MCF 10A (cell line): ENCODE measurements at regions not wholly inside any gene's neighbourhood (a gene's known extent, or its start where the extent isn't known, plus 50 kb on each side); places are given as distances from the start of the nearest gene placed in this dataset.
A peak's percentile ranks its signal among the peaks of the same experiment; 100 is the strongest.

Experiments
- BruUV-seq: library from RNA; stranded (reverse); fragments of 400-500 nt; replicated peaks from 2 replicates; lab custom pipeline; 2021; lab: Mats Ljungman, UMichigan
- CTCF ChIA-PET: fragments of 300-600 bp; sonication (Branson Sonifier 250); formaldehyde crosslinking; extraction: SDS; loops from one replicate; lab custom pipeline; 2021; ENCODE audit warnings: antibody characterized with exemption, inconsistent platforms; lab: Yijun Ruan, JAX
- POLR2A ChIA-PET: fragments of 300-600, 350-650 bp; sonication (Branson Sonifier 250); formaldehyde crosslinking; extraction: SDS; loops from one replicate; lab custom pipeline; 2020; ENCODE audit warnings: antibody characterized with exemption, inconsistent platforms; lab: Yijun Ruan, JAX
- DNase-seq: peaks from one replicate; pipeline ENCODE4 v3.0.0-alpha.2; 2018; ENCODE audit not compliant: unreplicated experiment
- H3K27ac Mint-ChIP-seq: one replicate; pipeline ENCODE4 v1.8.0; 2022; ENCODE audit warnings: mild to moderate bottlenecking, low read depth, mixed read lengths; ENCODE audit not compliant: unreplicated experiment
- H3K27me3 Mint-ChIP-seq: one replicate; pipeline ENCODE4 v1.8.0; 2022; ENCODE audit warnings: mixed read lengths; ENCODE audit not compliant: insufficient read depth, unreplicated experiment
- H3K36me3 Mint-ChIP-seq: one replicate; pipeline ENCODE4 v1.8.0; 2022; ENCODE audit warnings: mild to moderate bottlenecking, moderate library complexity, mixed read lengths; ENCODE audit not compliant: insufficient read depth, unreplicated experiment
- H3K4me1 Mint-ChIP-seq: one replicate; pipeline ENCODE4 v1.8.0; 2022; ENCODE audit warnings: mixed read lengths; ENCODE audit not compliant: insufficient read depth, unreplicated experiment
- H3K4me3 Mint-ChIP-seq: one replicate; pipeline ENCODE4 v1.8.0; 2022; ENCODE audit warnings: mild to moderate bottlenecking, moderate library complexity, mixed read lengths; ENCODE audit not compliant: unreplicated experiment
- H3K9me3 Mint-ChIP-seq: one replicate; pipeline ENCODE4 v1.8.0; 2022; ENCODE audit warnings: mixed read lengths; ENCODE audit not compliant: unreplicated experiment
- CTCF ChIP-seq: fragments of 200-600 bp; IDR thresholded peaks from one replicate; pipeline ENCODE4 v1.8.0; 2022; ENCODE audit warnings: antibody characterized with exemption, mild to moderate bottlenecking; ENCODE audit not compliant: unreplicated experiment
- intact Hi-C: fragments of 100-400 bp; cut with micrococcal nuclease; formaldehyde crosslinking; loops from 2 replicates; pipeline ENCODE4 v1.14.1; 2022

- Mint-ChIP-seq H3K9me3 (no peaks in the 10 kb centered on the region), H3K4me1 (peaks cover 18% of the 10 kb centered on the region), H3K36me3 (no peaks in the 10 kb centered on the region), H3K27ac (peak overlapping the region; percentile 86), H3K4me3 (no peak overlapping the region), H3K27me3 (peaks cover 3% of the 10 kb centered on the region)
- CTCF ChIA-PET = interaction anchor here (0.5 to 1.5 kb wide), 10 partner anchors 9 to 592 kb away, joined by 3 to 7 read pairs (median 3); no protein-coding TSS in a partner anchor
- peak; percentile 74 for DNase-seq
- TF ChIP-seq CTCF = peak; percentile 12
- POLR2A ChIA-PET = interaction anchor here (0.5 to 1.7 kb wide), 10 partner anchors 14 to 561 kb away, joined by 3 to 7 read pairs (median 3); no protein-coding TSS in a partner anchor
- intact Hi-C loops = loop anchor here (5.0 kb wide), 1 partner anchor 263 kb away; no protein-coding TSS in a partner anchor
- no TSS peak for BruUV-seq
These were observed 371.5 kb downstream of the LNPK start for GRCh38 chr2:175630280-175631244.

GRCh38 chr2:175628243-175628642, 373.8 kb downstream of the LNPK start:
- ChIA-PET POLR2A (interaction anchor here (0.8 kb wide), 1 partner anchor 29 kb away, joined by 3 read pairs; no protein-coding TSS in a partner anchor), CTCF (interaction anchor here (0.8 to 1.8 kb wide), 3 partner anchors 62 to 213 kb away, joined by 3 to 5 read pairs (median 3); no protein-coding TSS in a partner anchor)
- BruUV-seq = no TSS peak
- Mint-ChIP-seq H3K4me3 (no peak overlapping the region), H3K27me3 (peaks cover 9% of the 10 kb centered on the region), H3K9me3 (no peaks in the 10 kb centered on the region), H3K4me1 (peaks cover 18% of the 10 kb centered on the region), H3K27ac (no peak overlapping the region), H3K36me3 (no peaks in the 10 kb centered on the region)
- intact Hi-C loops = no loop called here
- DNase-seq = no peak
- no peak for TF ChIP-seq CTCF

- Mint-ChIP-seq H3K27me3 (peaks cover 9% of the 10 kb centered on the region), H3K9me3 (no peaks in the 10 kb centered on the region), H3K36me3 (no peaks in the 10 kb centered on the region), H3K27ac (no peak overlapping the region), H3K4me1 (peaks cover 18% of the 10 kb centered on the region), H3K4me3 (no peak overlapping the region)
- BruUV-seq = no TSS peak
- POLR2A ChIA-PET = interaction anchor here (0.8 kb wide), 1 partner anchor 28 kb away, joined by 3 read pairs; no protein-coding TSS in a partner anchor
- CTCF ChIA-PET = interaction anchor here (1.2 kb wide), 2 partner anchors 8 to 212 kb away, joined by 3 read pairs; no protein-coding TSS in a partner anchor
- no peak for TF ChIP-seq CTCF
- intact Hi-C loops = no loop called here
- DNase-seq = peak; percentile 8
These were observed 374.7 kb downstream of the LNPK start for GRCh38 chr2:175627405-175627804.

GRCh38 chr2:175626796-175627195, 375.3 kb downstream of the LNPK start:
- Mint-ChIP-seq H3K9me3 (no peaks in the 10 kb centered on the region), H3K4me3 (no peak overlapping the region), H3K27me3 (peaks cover 9% of the 10 kb centered on the region), H3K36me3 (no peaks in the 10 kb centered on the region), H3K4me1 (peaks cover 18% of the 10 kb centered on the region), H3K27ac (no peak overlapping the region)
- ChIA-PET POLR2A (no interaction called here), CTCF (interaction anchor here (0.6 to 1.2 kb wide), 2 partner anchors 9 to 22 kb away, joined by 3 read pairs; no protein-coding TSS in a partner anchor)
- DNase-seq = no peak
- BruUV-seq = no TSS peak
- intact Hi-C loops = no loop called here
- TF ChIP-seq CTCF = no peak
